NOMO-1 (cell line): ENCODE measurements at regions not wholly inside any gene's neighbourhood (a gene's known extent, or its start where the extent isn't known, plus 50 kb on each side); places are given as distances from the start of the nearest gene placed in this dataset.
"Not testable (repeated sequence)": the region's sequence is repeated elsewhere in the genome, so short reads cannot be mapped to it uniquely, and the experiment has no call there.

Experiments
- DNase-seq, 2 experiments: peaks; one replicate each; lab custom pipeline; 2025; ENCODE audit not compliant: unreplicated experiment in 2 of 2; lab: John Stamatoyannopoulos, UW

DNA sequence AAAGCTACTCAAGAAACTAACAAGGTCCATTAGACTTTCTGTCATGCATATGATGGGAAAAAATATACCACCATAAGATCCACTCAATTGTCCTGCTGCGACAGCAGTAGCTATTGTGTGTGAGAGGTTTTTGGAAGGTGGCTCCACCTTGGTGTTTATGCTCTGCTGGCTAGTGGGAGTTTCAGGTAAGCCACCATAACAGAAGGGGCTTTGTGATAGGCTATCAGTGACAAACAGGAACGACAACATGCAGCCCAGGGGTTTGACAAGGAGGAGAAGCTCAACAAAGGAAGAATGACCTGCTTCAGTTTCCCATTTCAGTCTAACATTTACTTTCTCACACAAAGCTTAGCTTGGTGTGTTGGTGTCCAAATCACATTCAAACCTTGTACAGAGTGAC lies 182.6 kb downstream of the ATOH1 start:
- DNase-seq = no peak

DNA sequence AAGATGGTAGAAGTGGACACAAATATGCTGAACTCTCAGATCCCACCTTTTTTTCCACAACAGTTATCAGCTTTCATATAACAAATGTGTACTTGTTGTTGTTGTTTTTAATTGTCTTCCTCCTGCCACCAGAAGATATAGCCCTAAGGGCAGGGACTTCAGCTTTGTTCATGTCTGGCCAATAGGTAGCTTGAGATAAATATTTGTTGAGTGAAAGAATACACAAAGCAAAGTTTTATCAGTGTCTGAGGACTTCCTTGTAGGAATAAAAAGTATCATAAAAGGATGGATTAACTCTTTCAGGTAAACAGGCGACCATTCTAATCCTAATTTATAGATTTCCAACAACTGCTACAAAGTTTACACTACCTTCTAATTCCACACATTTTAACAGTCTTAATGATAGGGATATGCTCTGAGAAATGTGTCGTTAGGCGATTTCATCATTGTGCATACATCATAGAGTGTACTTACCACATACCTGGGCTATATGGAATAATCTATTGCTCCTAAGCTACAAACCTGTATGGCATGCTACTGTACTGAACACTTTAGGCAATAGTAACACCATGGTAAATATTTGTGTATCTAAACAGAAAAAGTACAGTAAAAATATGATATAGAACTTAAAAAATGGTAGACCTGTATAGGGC lies 186.1 kb downstream of the ATOH1 start:
- DNase-seq = no peak

DNA sequence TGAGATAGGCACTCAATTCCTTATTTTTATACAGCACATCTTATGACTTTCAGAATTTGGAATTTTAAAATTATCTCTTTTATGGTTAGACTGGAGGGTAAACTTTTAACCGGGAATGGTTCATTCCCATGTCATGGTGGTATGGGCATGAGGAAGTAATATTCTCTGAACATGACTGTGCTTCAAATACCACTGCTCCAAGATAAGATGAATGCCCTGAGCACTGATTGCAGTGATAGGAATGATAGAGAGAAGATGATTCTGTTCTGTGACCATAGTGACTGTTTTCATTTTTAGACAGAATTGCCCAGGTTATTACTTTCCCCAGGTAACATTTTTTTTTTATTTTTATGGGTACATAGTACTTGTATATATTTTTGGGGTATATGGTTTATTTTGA lies 187.4 kb downstream of the ATOH1 start:
- DNase-seq = no peak

DNA sequence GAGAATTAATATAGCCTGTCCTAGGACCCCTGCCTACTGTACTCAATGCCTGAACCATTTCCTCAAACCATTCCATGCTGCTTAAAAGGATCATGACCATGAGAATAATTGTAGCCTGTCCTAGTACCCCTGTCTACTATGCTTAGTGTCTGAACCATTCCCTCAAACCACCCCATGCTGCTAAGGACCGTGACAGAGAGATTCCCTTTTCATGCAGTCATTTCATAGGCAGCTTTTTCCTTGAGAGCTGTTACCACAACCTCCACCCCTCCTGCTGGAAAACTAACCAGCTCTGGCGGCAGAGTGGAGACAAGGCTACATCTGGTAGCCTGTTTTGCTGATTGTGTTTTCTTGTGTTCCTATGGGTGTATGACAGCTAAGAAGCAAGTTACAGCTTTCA lies 174.9 kb upstream of the SMARCAD1 start:
- no peak for DNase-seq

DNA sequence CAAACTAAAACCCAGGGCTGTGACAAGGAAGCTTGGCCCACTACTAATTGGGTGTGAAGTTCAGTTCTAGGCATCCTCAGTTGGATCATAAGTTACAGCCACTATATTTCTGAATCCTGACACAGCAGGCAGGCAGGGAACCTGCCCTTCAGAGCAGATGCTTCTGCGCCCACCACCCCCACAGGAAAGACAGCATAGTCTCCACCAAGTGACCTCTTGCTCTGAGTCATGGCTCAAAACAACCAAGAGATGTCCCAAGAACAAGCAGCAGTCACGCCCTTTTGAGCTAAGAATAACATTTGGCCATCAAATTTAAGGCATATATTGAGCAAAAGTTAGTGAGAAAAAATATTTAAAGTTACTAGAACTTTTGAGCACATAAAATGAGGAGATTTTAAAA lies 170.7 kb upstream of the SMARCAD1 start:
- no peak for DNase-seq

DNA sequence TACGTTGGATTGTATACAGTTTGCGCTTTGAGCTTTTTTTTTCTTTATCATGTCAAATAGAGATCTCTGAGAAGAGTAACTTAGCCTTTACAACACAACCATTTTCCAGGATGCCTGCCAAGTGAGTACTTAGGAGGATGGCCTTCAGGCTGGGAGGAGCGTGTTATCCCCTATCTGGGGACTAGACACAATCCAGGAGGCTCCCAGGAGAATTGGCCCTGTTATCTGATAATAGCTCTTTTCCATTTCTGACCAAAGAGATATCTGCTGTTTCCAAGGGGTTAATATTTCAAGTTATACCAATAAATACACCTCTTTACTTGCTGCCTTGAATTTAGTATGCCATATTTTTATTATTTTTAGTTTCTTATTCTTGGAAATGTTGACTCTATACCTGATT lies 169.5 kb upstream of the SMARCAD1 start:
- no peak for DNase-seq

DNA sequence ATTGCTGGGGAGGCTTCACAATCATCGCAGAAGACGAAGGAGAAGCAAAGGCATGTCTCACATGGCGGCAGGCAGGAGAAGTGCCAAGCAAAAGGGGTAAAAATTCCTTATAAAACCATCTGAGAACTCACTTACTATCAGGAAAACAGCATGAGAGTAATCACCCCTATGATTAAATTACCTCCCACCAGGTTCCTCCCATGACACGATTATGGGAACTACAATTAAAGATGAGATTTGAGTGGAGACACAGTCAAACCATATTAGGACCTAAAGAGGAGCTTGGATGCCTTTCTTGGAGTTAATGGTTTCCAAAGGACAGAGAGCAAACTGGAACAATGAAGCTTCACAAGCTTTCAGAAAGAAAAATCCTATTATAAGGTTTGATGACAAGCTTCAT lies 168.4 kb upstream of the SMARCAD1 start:
- DNase-seq = no peak

DNA sequence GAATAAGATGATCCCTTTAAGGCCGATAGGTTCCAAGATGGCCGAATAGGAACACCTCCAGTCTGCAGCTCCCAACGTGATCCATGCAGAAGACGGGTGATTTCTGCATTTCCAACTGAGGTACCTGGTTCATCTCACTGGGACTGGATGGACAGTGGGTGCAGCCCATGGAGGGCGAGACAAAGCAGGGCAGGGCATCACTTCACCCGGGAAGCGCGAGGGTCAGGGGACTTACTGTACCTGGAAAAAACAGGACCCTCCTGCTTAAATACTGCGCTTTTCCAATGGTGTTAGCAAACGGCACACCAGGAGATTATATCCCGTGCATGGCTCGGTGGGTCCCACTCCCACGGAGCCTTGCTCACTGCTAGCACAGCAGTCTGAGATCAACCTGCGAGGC lies 163.2 kb upstream of the SMARCAD1 start:
- not testable (repeated sequence) for DNase-seq

DNA sequence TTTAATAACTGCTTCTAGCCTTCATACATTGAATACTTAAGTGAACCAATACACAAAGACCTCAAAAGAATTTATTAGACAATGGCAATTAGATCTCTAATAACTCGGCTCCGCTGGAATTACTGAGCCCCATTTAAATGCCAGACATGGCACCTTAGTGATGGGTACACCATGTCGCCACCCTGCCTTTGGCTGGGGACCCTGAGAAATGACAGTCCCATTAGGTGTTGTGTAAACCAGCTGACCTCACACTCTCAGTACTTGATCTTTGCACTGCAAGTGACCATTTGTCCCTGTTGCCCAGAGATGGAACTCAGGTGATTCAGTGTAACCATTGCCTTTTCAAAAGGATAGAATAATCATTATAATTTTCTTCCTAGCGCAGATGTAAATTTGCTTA lies 144.6 kb upstream of the SMARCAD1 start:
- DNase-seq = no peak

DNA sequence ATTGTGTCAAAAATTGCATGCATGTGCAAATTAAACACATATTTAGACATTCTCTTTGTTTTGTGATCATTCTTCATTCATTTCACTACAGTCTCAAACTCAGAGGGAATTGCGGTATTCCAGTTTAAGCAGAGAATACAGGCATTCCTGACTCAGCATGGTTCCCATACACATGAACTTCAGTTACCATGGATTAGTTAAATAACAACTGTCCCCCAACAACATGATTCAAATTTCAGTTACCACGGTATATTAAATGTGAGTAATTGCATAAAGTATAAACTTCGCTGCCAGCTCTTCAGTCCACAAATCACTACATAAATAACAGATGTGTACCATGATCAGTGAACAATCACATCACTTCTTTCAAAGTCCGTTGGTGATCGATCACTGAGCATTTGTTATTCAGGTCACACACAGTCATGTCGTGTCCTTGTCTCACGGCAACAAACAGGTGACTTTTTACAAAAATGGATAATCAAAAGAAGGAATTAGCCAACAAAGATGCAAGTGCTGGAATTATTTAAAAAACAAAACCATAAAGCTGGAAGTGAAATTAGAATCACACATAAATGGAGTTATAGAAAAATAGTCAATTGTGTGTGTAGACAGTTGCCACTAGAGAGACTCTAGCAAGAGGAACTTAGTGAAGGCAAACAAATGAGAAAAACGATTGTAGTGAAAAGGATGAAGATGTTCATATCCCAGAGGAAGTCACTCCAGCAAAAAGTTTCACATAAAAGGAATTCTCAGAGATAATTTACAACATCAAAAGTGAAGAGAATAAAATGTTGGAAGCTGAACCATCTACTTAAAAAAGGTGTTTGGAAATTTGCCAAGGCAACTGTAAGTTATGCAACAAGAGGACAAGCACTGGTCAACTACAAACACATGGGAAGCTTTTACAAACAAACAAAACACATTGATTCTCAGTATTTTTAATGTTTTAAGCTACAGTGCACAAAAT lies 138.6 kb upstream of the SMARCAD1 start:
- no peak for DNase-seq

DNA sequence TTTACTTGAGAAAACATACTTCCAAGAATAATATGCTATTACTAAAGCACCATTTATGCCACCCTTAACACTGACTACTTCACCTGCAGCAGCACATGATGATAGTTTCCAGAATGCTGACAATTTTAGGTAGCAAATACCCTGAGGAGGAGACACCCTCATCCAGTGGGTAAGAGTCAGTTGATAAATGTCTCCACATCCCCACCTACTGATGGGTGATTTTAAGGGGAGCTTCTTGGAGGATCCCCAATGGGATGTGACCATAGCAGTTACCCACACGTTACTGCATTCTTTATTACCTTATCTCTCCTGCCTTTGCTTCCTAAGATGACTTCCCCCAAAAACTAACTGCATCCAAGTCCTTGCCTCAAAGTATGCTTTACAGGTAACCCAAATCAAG lies 131.2 kb upstream of the SMARCAD1 start:
- DNase-seq = no peak

DNA sequence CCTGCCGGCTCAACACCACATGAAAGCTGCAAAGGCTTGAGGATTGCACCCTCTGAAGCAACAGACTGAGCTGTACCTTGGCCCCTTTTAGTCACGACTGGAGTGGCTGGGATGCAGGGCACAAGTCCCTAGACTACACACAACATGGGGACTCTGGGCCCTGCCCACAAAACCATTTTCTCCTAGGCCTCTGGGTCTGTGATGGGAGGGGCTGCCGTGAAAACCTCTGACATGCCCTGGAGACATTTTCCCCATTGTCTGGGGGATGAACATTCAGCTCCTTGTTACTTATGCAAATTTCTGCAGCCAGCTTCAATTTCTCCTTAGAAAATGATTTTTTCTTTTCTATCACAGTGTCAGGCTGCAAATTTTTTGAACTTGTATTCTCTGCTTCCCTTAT lies 123.5 kb upstream of the SMARCAD1 start:
- DNase-seq = no peak

DNA sequence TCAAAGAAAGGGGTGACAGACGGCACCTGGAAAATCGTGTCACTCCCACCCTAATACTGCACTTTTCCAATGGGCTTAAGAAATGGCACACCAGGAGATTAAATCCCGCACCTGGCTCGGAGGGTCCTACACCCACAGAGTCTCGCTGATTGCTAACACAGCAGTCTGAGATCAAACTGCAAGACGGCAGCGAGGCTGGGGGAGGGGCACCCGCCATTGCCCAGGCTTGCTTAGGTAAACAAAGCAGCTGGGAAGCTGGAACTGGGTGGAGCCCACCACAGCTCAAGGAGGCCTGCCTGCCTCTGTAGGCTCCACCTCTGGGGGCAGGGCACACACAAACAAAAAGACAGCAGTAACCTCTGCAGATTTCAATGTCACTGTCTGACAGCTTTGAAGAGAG lies 108.5 kb upstream of the SMARCAD1 start:
- not testable (repeated sequence) for DNase-seq

DNA sequence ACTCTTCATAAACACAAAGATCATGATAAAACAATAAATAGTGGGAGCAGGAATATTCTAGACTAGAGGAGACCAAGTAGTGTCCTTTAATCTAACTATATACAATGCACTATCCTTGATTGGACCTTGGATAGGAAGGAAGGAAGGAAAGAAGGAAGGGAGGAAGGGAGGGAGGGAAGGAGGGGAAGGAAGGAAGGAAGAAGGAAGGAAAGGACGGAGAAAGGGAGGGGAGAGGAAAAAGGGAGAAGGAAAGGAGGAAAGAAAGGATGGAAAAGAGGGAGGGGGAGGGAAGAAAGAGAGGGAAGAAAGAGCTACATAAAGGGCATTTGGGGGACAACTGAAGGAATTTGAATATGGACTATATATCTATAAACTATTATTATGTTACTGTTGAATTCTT lies 95.0 kb upstream of the SMARCAD1 start:
- DNase-seq = no peak

DNA sequence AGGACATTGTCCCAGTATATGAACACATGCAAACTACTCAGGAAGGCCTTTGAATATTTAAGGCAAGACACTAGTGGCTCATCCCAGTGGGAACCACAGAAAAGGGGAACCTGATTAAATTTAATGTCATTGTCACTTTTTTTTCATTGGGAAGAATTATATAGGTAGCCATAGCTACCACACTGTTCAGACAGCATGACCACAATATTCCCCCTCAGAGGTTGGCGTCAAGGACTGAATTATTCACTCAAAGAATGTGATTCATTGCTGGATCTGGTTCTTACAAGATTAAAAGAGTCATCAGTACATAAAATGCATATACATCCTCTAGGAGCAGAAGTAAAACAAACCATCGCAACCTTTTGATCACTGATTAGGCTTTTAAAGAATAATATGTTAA lies 92.0 kb upstream of the SMARCAD1 start:
- DNase-seq = no peak

DNA sequence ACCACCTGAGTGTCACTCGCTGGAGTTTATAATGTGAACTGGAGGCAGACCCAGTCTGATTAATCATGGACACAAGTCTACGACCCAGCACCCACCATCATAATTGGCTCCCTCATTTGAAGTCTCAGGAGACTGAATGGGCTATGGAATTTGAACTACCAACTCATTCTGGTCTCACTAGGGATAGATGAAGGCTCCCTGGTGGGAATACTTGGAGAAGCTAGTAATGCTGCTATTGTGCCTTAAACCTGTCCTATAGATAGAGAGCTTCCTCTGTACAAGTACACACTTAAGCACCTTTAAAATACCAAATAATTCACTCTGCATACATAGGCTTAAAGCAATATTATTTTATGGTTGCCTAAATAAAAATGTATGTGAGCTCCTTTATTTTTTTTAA lies 90.8 kb upstream of the SMARCAD1 start:
- no peak for DNase-seq

DNA sequence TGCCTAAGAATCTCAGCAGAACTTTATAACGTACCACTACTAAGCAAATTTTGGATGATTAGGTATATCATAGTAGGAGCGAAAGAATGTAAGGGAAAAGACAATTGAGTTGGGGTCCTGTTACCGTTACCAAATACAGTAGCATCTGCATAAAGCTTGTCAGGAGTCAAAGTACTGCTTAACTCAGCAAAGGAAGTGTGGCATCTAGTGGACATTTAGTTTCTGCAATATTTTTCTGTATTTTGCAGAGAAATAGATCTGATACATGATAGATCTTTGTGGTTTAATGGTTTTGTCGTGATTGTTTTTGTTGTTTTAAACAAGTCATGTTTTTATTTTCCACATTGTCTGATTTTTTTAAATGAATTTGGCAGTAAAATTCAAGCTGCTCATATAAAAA lies 81.0 kb upstream of the SMARCAD1 start:
- no peak for DNase-seq

DNA sequence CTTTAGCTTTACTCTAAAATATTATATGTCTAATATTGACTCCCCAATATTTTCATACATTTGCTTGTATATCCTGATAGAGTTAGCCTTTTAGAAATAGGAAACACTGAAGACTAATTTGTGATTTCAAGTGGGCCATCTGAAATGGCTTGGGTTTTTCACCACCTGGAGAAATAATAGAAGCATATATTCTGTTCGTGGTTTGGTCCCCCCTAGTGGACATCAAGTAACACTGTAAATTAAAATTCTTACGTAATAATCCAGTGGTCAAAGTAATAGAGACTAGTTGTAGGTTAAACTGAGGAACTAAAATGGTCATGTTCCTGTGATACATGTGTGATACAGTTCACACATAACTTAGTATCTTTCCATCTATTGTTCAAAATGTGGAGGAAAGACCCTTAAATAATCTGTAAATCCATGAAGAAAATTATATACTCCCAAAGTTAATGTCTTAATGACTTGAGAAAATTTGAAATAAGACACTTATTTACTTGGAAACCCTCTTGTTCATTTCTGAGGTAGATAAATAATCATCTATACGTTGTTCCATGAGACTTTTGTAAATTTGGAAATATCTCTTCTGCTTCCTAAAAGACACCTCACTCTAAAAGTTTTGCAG lies 79.8 kb upstream of the SMARCAD1 start:
- DNase-seq = no peak

DNA sequence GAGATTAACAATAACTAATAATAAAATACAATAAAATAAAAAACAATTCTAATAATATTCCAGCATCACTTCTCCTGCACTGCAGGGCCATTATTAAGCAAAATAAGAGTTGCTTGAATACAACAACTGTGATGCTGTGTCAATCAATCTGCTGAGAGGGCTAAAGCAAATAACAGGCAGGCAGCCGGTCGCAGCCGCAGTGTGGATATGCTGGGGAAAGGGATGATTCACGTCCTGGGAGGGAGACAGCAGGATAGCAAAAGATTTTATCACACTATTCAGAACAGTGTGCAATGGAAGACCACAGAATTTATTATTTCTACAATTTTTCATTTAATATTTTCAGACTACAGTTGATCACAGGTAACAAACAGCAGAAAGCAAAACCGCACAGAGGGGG lies 76.5 kb upstream of the SMARCAD1 start:
- no peak for DNase-seq

DNA sequence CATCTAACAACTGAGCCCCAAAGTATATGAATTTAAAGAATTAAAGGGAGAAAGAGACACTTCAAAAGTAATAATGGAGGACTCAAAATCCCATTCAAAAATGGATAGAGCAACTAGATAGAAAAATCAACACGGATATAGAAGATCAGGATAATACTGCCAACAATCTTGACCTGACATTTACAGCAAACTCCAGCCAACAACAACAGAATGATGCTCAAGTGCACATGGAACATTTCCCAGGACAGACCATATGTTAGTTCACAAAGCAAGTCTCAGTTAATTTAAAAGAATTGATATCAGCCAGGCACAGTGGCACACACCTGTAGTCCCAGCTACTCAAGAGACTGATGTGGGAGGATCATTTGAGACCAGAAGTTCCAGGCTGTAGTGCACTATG lies 72.0 kb upstream of the SMARCAD1 start:
- no peak for DNase-seq

DNA sequence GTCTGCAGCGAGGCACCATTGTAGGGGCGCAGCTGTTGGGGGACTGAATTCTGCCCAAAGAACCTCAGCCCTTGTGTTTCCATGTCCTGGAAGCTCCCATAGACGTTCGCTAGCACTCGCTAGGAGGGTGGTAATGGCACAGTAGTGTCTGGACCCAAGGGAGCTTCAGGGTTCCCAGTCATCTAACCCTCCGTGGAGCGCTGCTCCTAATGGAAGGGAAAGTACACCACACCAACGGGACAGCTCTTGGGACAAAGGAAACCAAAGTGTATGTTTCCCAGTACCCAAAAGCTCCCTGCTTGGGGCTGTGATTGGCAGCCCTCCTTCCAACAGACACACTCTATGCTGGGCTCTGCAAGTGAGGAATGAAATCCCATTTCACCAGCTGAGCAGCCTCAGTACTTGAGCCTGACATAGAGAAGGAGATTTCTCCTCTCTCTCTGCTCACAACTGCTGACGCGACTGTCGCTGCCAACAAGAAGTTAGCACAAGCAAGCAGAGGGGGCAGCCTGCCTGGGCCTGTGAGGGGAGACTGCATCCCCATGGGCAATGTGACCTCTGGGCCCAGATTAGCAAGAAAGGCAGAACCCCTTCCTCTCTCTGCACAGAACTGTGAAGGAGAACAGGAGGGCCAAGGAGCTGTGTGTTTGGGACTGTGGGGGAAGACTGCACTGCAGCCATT lies 67.6 kb upstream of the SMARCAD1 start:
- no peak for DNase-seq
